Cardiac fibroblast (primary cell): ENCODE measurements at regions not wholly inside any gene's neighbourhood (a gene's known extent, or its start where the extent isn't known, plus 50 kb on each side); places are given as distances from the start of the nearest gene placed in this dataset.
A peak's percentile ranks its signal among the peaks of the same experiment; 100 is the strongest.
"Not testable (repeated sequence)": the region's sequence is repeated elsewhere in the genome, so short reads cannot be mapped to it uniquely, and the experiment has no call there.

Source experiments
- DNase-seq, 2 donors: peaks; one replicate each; pipeline versions ENCODE4 v3.0.0 to v3.0.0-alpha.2; 2010; ENCODE audit warnings: low read depth in 2 of 2
- H3K4me3 ChIP-seq, 2 donors: replicated peaks in 1 of 2; 1 replicate in 1 of 2; 2 replicates in 1 of 2; pipeline ENCODE4 v1.5.1; 2011; ENCODE audit warnings: low read depth in 2 of 2, low read length in 2 of 2, mild to moderate bottlenecking in 2 of 2, moderate library complexity in 1 of 2
- TF ChIP-seq, protein P1 (sequence below): IDR thresholded peaks from one replicate; pipeline ENCODE4 v1.5.1; 2011; ENCODE audit warnings: low read depth, mild to moderate bottlenecking, low read length, inconsistent platforms

DNA sequence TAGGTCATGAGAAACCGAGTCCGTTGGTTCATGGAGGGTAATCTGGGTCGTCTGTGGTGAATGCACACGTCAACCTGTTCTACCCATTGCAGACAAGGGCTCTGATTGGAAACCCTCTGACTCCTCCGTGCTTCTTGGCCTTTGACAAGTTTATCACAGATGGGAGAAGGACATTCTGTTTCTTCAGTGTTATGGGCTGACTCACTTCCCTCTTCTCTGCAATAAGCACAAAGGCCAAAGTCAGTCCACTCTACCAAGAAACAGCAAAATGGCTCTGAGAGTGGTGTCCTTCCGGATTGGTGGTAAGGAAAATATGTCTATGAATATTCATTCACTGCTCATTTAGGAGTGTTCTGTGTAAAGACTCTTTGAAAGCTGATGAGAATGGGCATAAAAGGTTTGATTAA is 89.3 kb downstream of the FEM1C start:
- H3K4me3 ChIP-seq, result no peak overlapping the region
- TF ChIP-seq, protein P1, sequence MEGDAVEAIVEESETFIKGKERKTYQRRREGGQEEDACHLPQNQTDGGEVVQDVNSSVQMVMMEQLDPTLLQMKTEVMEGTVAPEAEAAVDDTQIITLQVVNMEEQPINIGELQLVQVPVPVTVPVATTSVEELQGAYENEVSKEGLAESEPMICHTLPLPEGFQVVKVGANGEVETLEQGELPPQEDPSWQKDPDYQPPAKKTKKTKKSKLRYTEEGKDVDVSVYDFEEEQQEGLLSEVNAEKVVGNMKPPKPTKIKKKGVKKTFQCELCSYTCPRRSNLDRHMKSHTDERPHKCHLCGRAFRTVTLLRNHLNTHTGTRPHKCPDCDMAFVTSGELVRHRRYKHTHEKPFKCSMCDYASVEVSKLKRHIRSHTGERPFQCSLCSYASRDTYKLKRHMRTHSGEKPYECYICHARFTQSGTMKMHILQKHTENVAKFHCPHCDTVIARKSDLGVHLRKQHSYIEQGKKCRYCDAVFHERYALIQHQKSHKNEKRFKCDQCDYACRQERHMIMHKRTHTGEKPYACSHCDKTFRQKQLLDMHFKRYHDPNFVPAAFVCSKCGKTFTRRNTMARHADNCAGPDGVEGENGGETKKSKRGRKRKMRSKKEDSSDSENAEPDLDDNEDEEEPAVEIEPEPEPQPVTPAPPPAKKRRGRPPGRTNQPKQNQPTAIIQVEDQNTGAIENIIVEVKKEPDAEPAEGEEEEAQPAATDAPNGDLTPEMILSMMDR, result no peak
- DNase-seq, result peak; percentile 96 to 98

DNA sequence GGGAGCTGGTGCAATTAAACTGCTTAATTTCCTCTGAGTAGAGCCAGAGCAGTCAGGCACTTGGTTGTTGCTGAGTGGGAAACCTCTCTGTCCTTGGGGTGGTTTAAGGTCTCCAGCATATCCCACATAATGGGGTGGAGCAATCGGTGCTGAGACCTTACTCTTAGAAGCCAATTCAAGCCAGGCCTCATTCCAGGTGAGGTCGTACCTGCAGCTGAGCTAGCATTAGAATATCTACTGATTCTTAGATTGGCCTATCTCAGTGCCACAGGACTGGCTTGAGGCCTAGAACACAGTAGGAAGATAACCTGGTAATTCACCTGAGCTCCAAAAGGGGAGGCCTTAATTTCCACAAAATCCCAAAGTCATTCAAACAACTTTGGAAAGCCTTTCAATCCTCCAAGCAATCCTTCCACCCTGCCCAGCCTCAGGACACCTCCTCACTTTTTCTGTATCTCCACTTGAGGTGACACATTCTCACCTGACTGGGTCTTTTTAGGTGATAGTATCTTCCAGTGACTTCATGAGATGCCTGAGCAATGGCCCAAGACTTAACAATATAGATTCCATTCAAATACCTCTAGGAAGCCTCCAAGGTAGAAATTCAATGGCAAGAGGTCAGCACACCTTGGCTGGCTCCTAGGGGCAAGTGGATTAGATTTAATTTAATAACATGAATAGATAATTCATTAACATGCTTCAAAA is 91.0 kb downstream of the FEM1C start:
- TF ChIP-seq, protein P1, result no peak
- DNase-seq, result no peak
- H3K4me3 ChIP-seq, result no peak overlapping the region

DNA sequence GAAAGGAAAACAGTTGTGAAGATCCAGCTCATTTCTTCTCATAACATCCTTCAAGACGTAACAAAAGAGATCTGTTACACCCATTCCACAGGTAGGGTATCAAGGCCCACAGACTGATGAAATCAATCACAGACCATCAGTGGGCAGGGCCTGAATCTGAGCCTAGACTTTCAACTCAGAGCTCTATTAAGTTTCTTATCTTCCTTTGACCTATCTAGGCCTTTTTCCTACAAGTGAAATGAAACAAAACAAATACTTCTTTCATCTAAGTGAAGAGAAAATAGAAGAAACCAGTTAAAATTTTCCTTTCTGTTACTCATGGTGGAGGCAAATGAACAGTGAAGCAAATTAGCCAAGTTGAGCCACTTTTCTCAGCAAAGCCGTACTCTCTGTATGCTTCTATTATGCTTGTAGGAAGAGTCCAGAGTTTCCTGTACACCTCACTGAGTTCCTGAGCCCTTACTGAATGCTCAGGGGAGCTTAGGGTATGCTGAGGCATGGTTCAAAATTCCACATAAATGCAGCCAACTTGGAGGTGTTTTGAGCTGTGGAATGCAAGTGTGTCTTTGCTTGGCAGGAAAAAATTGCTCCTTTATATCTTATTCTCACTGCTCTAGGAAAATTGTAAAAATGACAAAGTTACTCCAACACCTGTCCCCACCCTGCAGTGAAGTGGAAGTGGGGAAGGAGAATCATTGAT is 91.9 kb downstream of the FEM1C start:
- no peak overlapping the region for H3K4me3 ChIP-seq
- peak; percentile 43 to 92 for DNase-seq
- TF ChIP-seq, protein P1, result no peak

DNA sequence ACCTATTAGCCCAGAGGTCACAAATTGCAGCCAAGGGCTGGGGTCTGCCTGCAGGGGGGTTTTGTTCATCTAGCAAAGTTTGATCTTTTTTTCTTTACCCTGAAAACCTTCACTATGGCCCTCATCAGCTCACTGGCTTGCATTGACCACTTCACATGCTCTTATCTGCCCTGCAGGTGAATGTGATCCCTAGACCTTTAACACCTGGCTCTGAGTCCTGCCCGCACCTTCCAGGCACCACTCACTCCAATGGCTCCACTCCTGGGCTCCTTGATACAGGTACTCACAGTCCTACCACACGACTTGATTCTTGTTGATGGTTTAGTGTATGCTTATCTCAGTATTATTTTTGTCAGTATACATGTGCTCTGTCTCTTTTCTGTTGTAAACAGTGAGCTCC is 92.5 kb downstream of the FEM1C start:
- TF ChIP-seq, protein P1, result no peak
- no peak overlapping the region for H3K4me3 ChIP-seq
- DNase-seq, result no peak

DNA sequence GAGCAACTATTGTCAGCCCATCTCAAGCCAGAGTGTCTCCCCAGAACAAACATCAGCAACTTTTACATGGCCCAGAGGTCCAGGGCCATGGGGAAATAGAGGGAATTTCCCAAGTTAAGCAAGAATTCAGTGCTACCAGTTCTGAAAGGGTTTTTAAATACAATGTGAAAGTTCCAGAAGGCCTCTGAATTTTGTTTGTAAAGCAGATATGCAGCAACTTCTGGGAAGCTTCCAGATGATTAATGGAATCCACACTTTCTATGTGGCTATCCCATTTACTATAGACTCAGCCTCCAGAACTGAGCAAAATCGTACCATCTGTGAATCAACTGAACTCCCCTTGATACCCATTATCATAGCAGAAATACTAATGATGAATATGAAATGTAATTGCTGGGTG is 93.8 kb downstream of the FEM1C start:
- TF ChIP-seq, protein P1, result no peak
- no peak overlapping the region for H3K4me3 ChIP-seq
- peak; percentile 91 to 98 for DNase-seq

DNA sequence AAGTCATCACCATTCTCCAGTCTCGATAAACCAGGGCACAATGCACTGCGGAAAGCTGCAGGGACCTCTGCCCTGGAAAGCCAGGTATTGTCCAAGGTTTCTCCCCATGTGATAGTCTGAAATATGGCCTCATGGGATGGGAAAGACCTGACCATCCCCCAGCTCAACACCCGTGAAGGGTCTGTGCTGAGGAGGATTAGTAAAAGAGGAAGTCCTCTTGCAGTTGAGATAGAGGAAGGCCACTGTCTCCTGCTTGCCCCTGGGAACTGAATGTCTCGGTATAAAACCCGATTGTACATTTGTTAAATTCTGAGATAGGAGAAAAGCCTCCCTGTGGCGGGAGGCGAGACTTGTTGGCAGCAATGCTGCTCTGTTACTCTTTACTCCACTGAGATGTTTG is 95.9 kb downstream of the FEM1C start:
- not testable (repeated sequence) for DNase-seq, H3K4me3 ChIP-seq

DNA sequence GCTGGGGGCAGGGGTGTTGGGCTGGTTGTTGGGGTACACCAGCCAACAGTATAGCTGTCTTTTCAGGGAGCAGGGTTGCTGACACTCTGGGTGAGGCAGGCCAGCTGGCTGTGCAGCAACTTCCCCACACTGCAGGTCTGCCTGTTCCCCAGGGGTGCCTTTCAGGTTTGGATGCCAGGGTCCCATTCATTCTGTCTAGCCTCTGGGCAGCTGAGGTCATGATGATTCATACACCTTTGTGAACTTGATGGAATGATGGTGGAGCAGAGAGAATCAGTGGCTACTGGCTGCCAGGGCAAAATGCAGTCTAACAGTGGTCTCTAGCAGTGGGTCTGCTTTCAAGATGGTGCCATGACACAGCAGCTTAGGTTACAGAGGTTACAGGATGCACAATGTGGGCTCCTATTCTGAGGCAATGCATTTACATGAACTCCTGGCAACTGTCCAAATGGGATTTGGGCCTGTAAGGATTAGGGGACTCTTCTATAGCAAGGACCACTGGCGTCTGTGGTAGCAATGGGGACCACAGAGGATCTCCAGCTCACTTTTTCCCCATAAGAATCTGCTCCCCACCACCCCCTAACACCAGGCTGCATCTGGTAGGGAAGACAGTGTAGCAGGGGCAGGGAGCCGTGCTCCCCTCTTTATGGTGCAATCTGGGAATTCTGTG is 103.7 kb downstream of the FEM1C start:
- TF ChIP-seq, protein P1, result no peak
- no peak for DNase-seq
- H3K4me3 ChIP-seq, result no peak overlapping the region
